Neutrophil (primary cell): ENCODE measurements at regions not wholly inside any gene's neighbourhood (a gene's known extent, or its start where the extent isn't known, plus 50 kb on each side); places are given as distances from the start of the nearest gene placed in this dataset.

Experiments used
- H3K27ac ChIP-seq: fragments of 200-600 bp; sonication (generic); 2 replicates; pipeline ENCODE4 v1.5.1; 2016; ENCODE audit warnings: mild to moderate bottlenecking, moderate library complexity
- H3K27me3 ChIP-seq: fragments of 200-600 bp; sonication (generic); 2 replicates; pipeline ENCODE4 v1.6.0; 2016; ENCODE audit warnings: mild to moderate bottlenecking
- H3K36me3 ChIP-seq: fragments of 200-600 bp; sonication (generic); 2 replicates; pipeline ENCODE4 v1.5.1; 2017
- H3K4me1 ChIP-seq, 2 experiments: fragments of 200-600 bp in 1 of 2; sonication (generic) in 1 of 2; 1 replicate in 1 of 2; 2 replicates in 1 of 2; pipeline versions ENCODE4 v1.5.1 to v1.6.1; 2013 to 2016; ENCODE audit warnings: low read depth in 1 of 2, low read length in 1 of 2, mild to moderate bottlenecking in 1 of 2, moderate library complexity in 1 of 2; ENCODE audit not compliant: control insufficient read depth in 1 of 2, insufficient read depth in 1 of 2
- H3K4me3 ChIP-seq, 2 experiments: fragments of 200-600 bp in 1 of 2; sonication (generic) in 1 of 2; 1 replicate in 1 of 2; 2 replicates in 1 of 2; pipeline ENCODE4 v1.5.1; 2013 to 2016; ENCODE audit warnings: low read depth in 1 of 2, low read length in 1 of 2, mild to moderate bottlenecking in 1 of 2, moderate library complexity in 1 of 2
- H3K9me3 ChIP-seq: fragments of 200-600 bp; sonication (generic); 2 replicates; pipeline ENCODE4 v1.5.1; 2016
- TF ChIP-seq, protein P1 (sequence below): fragments of 200-600 bp; sonication (generic); IDR thresholded peaks from 2 replicates; pipeline ENCODE4 v1.5.1; 2016; ENCODE audit warnings: antibody characterized with exemption

DNA sequence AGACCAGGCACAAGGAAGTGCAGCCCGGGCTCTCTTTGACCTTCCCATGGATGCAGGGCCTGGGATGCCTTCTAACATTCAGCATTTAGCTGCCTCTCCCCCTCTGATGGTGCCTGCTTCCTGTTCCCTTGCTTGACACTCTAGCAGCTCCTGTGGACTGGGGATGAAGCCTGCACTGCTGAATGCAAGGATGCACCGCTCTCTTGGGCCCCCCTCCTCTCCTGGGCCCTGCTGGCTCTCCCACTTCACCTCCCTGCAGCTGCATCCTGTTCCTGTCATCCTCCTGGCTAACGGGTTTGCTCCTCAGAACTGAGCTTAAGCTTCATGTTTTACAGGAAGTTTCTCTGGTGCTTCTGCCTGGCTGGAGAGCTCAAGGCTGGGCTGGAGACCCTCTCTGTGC lies 254.1 kb downstream of the TSN start:
- peaks cover 4% of the 10 kb centered on the region for H3K27me3 ChIP-seq
- TF ChIP-seq, protein P1, sequence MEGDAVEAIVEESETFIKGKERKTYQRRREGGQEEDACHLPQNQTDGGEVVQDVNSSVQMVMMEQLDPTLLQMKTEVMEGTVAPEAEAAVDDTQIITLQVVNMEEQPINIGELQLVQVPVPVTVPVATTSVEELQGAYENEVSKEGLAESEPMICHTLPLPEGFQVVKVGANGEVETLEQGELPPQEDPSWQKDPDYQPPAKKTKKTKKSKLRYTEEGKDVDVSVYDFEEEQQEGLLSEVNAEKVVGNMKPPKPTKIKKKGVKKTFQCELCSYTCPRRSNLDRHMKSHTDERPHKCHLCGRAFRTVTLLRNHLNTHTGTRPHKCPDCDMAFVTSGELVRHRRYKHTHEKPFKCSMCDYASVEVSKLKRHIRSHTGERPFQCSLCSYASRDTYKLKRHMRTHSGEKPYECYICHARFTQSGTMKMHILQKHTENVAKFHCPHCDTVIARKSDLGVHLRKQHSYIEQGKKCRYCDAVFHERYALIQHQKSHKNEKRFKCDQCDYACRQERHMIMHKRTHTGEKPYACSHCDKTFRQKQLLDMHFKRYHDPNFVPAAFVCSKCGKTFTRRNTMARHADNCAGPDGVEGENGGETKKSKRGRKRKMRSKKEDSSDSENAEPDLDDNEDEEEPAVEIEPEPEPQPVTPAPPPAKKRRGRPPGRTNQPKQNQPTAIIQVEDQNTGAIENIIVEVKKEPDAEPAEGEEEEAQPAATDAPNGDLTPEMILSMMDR = no peak
- H3K4me3 ChIP-seq = no peak overlapping the region
- no peaks in the 10 kb centered on the region for H3K9me3 ChIP-seq
- H3K4me1 ChIP-seq = no peaks in the 10 kb centered on the region
- H3K36me3 ChIP-seq = no peaks in the 10 kb centered on the region
- H3K27ac ChIP-seq = no peak overlapping the region

DNA sequence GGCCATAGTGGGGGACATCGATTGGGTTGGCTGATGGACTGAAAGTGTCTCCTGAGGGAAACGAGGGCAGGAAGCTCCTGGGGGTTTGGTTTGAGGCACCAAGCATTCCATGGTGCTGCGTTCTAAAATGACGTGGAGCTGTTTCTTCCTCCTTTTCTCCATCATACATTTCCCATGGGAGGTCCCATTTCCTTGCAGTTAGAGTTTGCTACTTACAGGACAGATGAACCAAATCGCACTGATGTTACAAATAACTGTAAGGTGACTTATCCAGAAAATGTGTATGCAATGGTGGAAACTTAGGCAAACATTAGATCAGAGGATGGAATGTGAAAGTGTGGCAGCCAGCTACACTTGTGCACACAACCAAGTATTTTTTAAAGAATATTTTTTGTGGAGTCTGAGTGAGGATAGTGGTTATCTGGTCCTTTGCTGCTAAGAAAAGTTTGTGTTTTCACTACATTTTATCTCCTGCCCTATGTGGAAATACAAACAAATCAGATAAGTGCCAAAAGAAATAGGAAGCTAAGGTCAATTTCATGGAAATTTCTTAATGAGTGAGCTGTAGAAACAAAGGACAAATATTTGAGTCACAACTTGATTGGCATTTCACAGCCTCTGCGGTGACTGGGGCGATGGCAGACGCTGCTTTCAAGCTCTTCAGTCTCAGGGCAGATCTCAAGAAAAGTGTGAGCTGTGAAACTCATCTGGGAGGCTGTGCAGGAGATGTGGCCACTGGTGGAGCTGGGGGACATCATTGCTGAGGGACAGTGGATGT lies 256.2 kb downstream of the TSN start:
- Histone ChIP-seq H3K9me3 (no peaks in the 10 kb centered on the region), H3K36me3 (no peaks in the 10 kb centered on the region), H3K4me3 (no peak overlapping the region), H3K4me1 (no peaks in the 10 kb centered on the region), H3K27ac (no peak overlapping the region), H3K27me3 (peaks cover 4% of the 10 kb centered on the region)
- TF ChIP-seq, protein P1 = no peak

DNA sequence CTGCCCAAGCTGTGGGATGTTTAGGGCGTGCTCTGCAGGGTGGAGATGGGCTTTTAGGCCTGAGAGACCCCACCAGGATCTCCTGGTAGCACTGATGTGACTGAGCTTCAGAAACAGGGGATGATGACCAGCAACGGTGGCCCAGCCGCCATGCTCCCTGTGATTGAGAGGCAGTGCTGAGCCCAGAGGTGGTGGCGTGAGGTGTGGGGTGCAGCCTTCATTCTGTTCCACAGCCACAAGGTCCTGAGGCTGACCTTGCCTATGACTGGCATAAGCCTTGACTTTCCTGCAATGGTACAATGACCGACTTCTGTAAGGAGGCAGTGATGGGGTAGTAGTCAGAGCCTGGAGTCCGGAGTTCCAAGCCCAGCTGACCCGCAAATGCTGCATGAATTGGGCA lies 263.3 kb downstream of the TSN start:
- Histone ChIP-seq H3K27me3 (no peaks in the 10 kb centered on the region), H3K4me3 (no peak overlapping the region), H3K9me3 (no peaks in the 10 kb centered on the region), H3K4me1 (no peaks in the 10 kb centered on the region), H3K27ac (no peak overlapping the region), H3K36me3 (no peaks in the 10 kb centered on the region)
- TF ChIP-seq, protein P1 = no peak

DNA sequence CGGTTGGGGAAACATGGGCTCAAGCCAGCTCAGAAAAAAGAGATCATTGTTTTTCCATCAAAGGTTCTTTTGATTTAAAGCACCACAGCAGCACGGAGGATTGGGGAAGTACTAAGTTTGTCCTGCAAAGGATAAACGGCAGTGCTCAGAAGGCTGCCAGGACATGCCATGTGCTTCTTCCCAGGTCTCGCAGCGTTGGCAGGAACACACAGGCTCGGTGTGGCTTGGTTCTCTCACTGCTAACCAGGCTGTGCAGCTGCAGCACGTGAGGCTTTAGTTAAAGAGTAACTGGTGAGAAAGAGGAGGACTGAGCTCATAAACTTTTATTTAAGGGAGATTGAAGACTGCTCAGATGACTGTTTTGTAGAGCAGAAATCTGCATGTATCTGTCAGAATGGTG lies 264.3 kb downstream of the TSN start:
- no peaks in the 10 kb centered on the region for H3K9me3 ChIP-seq
- H3K27ac ChIP-seq = no peak overlapping the region
- no peaks in the 10 kb centered on the region for H3K27me3 ChIP-seq
- TF ChIP-seq, protein P1 = no peak
- H3K36me3 ChIP-seq = no peaks in the 10 kb centered on the region
- H3K4me3 ChIP-seq = no peak overlapping the region
- no peaks in the 10 kb centered on the region for H3K4me1 ChIP-seq

DNA sequence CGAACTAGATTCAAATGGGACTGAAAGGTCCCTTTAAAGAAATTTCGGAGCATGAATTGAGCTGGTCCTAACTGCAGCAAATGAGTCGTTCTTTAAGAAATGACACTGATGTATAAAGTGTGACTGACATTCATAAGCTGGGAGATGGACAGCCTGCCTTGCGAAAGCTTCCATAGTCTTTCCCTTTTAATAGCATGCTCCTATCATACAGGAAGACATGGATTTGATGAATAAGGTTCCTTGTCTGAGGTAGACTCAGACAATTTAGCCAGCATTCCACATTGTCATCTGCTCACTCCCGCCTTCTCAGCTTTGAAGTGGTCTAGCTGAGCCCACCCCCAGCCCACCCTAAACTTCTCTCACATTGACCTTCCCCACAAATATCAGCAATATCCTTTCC lies 264.9 kb downstream of the TSN start:
- H3K27me3 ChIP-seq = no peaks in the 10 kb centered on the region
- TF ChIP-seq, protein P1 = no peak

More for the DNA sequence above, 264.9 kb downstream of the TSN start:
- H3K36me3 ChIP-seq = no peaks in the 10 kb centered on the region
- no peak overlapping the region for H3K27ac ChIP-seq
- H3K4me3 ChIP-seq = no peak overlapping the region
- no peaks in the 10 kb centered on the region for H3K9me3 ChIP-seq
- H3K4me1 ChIP-seq = no peaks in the 10 kb centered on the region
